GM18505 (cell line): ENCODE measurements at regions not wholly inside any gene's neighbourhood (a gene's known extent, or its start where the extent isn't known, plus 50 kb on each side); places are given as distances from the start of the nearest gene placed in this dataset.

Experiments used
- ATAC-seq: cut with Tn5 transposase; IDR thresholded peaks from one replicate; pipeline ENCODE4 v1.9.1; 2021; ENCODE audit not compliant: unreplicated experiment
- POLR2A ChIP-seq: IDR thresholded peaks from 4 replicates; pipeline ENCODE4 v1.6.1; 2011; ENCODE audit warnings: borderline replicate concordance; ENCODE audit not compliant: insufficient read depth, insufficient read length; ENCODE audit errors: extremely low read depth

- no peak for ATAC-seq
- TF ChIP-seq POLR2A, result no peak
Measured at GRCh38 chr11:10379871-10380568, 75.0 kb upstream of the AMPD3 start.

GRCh38 chr11:10380921-10381320 is 74.1 kb upstream of the AMPD3 start:
- TF ChIP-seq POLR2A, result no peak
- ATAC-seq, result no peak

- ATAC-seq, result no peak
- TF ChIP-seq POLR2A, result no peak
Measured at GRCh38 chr11:10381736-10382135, 73.3 kb upstream of the AMPD3 start.

- ATAC-seq, result no peak
- no peak for TF ChIP-seq POLR2A
Measured at GRCh38 chr11:10382518-10382917, 72.5 kb upstream of the AMPD3 start.

GRCh38 chr11:10385696-10386095 is 69.4 kb upstream of the AMPD3 start:
- ATAC-seq, result no peak
- TF ChIP-seq POLR2A, result no peak

GRCh38 chr11:10386361-10386760 is 68.7 kb upstream of the AMPD3 start:
- TF ChIP-seq POLR2A, result no peak
- no peak for ATAC-seq

GRCh38 chr11:10386861-10387205 is 68.2 kb upstream of the AMPD3 start:
- ATAC-seq, result no peak
- no peak for TF ChIP-seq POLR2A

GRCh38 chr11:10387206-10388083 is 67.6 kb upstream of the AMPD3 start:
- no peak for ATAC-seq

GRCh38 chr11:10388101-10388500 is 67.0 kb upstream of the AMPD3 start:
- no peak for ATAC-seq
- no peak for TF ChIP-seq POLR2A

More at GRCh38 chr11:10387206-10388083, 67.6 kb upstream of the AMPD3 start:
- TF ChIP-seq POLR2A, result no peak

- no peak for TF ChIP-seq POLR2A
- ATAC-seq, result no peak
Measured at GRCh38 chr11:10388574-10388973, 66.5 kb upstream of the AMPD3 start.

GRCh38 chr11:10390375-10390774 is 64.7 kb upstream of the AMPD3 start:
- no peak for TF ChIP-seq POLR2A
- ATAC-seq, result no peak

GRCh38 chr11:10392095-10393079 is 62.7 kb upstream of the AMPD3 start:
- no peak for TF ChIP-seq POLR2A
- ATAC-seq, result no peak
